Activated CD4-positive, alpha-beta T cell treated with anti-CD3 and anti-CD28 coated beads for 1 hour (primary cell): ENCODE measurements at regions not wholly inside any gene's neighbourhood (a gene's known extent, or its start where the extent isn't known, plus 50 kb on each side); places are given as distances from the start of the nearest gene placed in this dataset.
"Not testable (repeated sequence)": the region's sequence is repeated elsewhere in the genome, so short reads cannot be mapped to it uniquely, and the experiment has no call there.

Experiments
- DNase-seq: peaks from one replicate; pipeline ENCODE4 v3.0.0-alpha.2; 2020

- no peak for DNase-seq
These were observed 52.8 kb upstream of the IKZF1 start for GRCh38 chr7:50251765-50252164.

GRCh38 chr7:50246551-50246950 lies 58.0 kb upstream of the IKZF1 start:
- DNase-seq: no peak

- not testable (repeated sequence) for DNase-seq
These were observed 62.4 kb upstream of the IKZF1 start for GRCh38 chr7:50242111-50242510.

GRCh38 chr7:50240699-50241098 lies 63.8 kb upstream of the IKZF1 start:
- DNase-seq: not testable (repeated sequence)

GRCh38 chr7:50229964-50230363 lies 74.6 kb upstream of the IKZF1 start:
- DNase-seq: no peak

GRCh38 chr7:50228148-50228547 lies 76.4 kb upstream of the IKZF1 start:
- DNase-seq: no peak

GRCh38 chr7:50227726-50228125 lies 76.8 kb upstream of the IKZF1 start:
- DNase-seq: no peak

- DNase-seq: no peak
These were observed 77.8 kb upstream of the IKZF1 start for GRCh38 chr7:50226669-50227068.

GRCh38 chr7:50226145-50226544 lies 78.4 kb upstream of the IKZF1 start:
- DNase-seq: no peak

GRCh38 chr7:50221433-50221832 lies 83.1 kb upstream of the IKZF1 start:
- DNase-seq: no peak

- DNase-seq: no peak
These were observed 83.5 kb upstream of the IKZF1 start for GRCh38 chr7:50221028-50221427.

- no peak for DNase-seq
These were observed 84.2 kb upstream of the IKZF1 start for GRCh38 chr7:50220273-50220672.

- DNase-seq: no peak
These were observed 86.7 kb upstream of the IKZF1 start for GRCh38 chr7:50217821-50218281.

GRCh38 chr7:50217401-50217800 lies 87.1 kb upstream of the IKZF1 start:
- no peak for DNase-seq

GRCh38 chr7:50216626-50217025 lies 87.9 kb upstream of the IKZF1 start:
- DNase-seq: no peak

- no peak for DNase-seq
These were observed 89.7 kb upstream of the IKZF1 start for GRCh38 chr7:50214771-50215170.

- no peak for DNase-seq
These were observed 90.3 kb upstream of the IKZF1 start for GRCh38 chr7:50214126-50214670.

GRCh38 chr7:50213622-50214017 lies 90.9 kb upstream of the IKZF1 start:
- DNase-seq: no peak

- DNase-seq: no peak
These were observed 91.6 kb upstream of the IKZF1 start for GRCh38 chr7:50212666-50213621.

- no peak for DNase-seq
These were observed 92.5 kb upstream of the IKZF1 start for GRCh38 chr7:50212016-50212325.

GRCh38 chr7:50211130-50212015 lies 93.1 kb upstream of the IKZF1 start:
- no peak for DNase-seq

GRCh38 chr7:50210706-50211115 lies 93.8 kb upstream of the IKZF1 start:
- no peak for DNase-seq

GRCh38 chr7:50209461-50210135 lies 94.9 kb upstream of the IKZF1 start:
- DNase-seq: no peak
